ENCODE measurements at regions not wholly inside any gene's neighbourhood (a gene's known extent, or its start where the extent isn't known, plus 50 kb on each side); places are given as distances from the start of the nearest gene placed in this dataset.

- no peak for TF ChIP-seq JUND (IDR thresholded peaks at IDR 0.05; ENCODE audit: low read depth)
- in situ Hi-C loops (cut with HindIII; ENCODE audit: low pct_unique_long_range_greater_than_20kb, low sequenced_read_pairs): no loop called here
- no peak for DNase-seq (ENCODE audit: low read depth in 1 of 2, low spot score in 1 of 2)
Measured at GRCh38 chr15:67992411-67992810, 61.7 kb upstream of the PIAS1 start.

GRCh38 chr15:67992834-67993233, 61.3 kb upstream of the PIAS1 start:
- in situ Hi-C loops (cut with HindIII; ENCODE audit: low pct_unique_long_range_greater_than_20kb, low sequenced_read_pairs): no loop called here
- no peak for DNase-seq (ENCODE audit: low read depth in 1 of 2, low spot score in 1 of 2)
- no peak for TF ChIP-seq JUND (IDR thresholded peaks at IDR 0.05; ENCODE audit: low read depth)

- TF ChIP-seq JUND (IDR thresholded peaks at IDR 0.05; ENCODE audit: low read depth): no peak
- in situ Hi-C loops (cut with HindIII; ENCODE audit: low pct_unique_long_range_greater_than_20kb, low sequenced_read_pairs): no loop called here
- DNase-seq (ENCODE audit: low read depth in 1 of 2, low spot score in 1 of 2): no peak
Measured at GRCh38 chr15:67997996-67998395, 56.1 kb upstream of the PIAS1 start.

GRCh38 chr15:67998599-67999133, 55.4 kb upstream of the PIAS1 start:
- in situ Hi-C loops (cut with HindIII; ENCODE audit: low pct_unique_long_range_greater_than_20kb, low sequenced_read_pairs): no loop called here
- TF ChIP-seq JUND (IDR thresholded peaks at IDR 0.05; ENCODE audit: low read depth): no peak
- DNase-seq (ENCODE audit: low read depth in 1 of 2, low spot score in 1 of 2): peak in 1 of 2 experiments; percentile 58

- in situ Hi-C loops (cut with HindIII; ENCODE audit: low pct_unique_long_range_greater_than_20kb, low sequenced_read_pairs): no loop called here
- no peak for DNase-seq (ENCODE audit: low read depth in 1 of 2, low spot score in 1 of 2)
- TF ChIP-seq JUND (IDR thresholded peaks at IDR 0.05; ENCODE audit: low read depth): no peak
Measured at GRCh38 chr15:67999320-68000100, 54.6 kb upstream of the PIAS1 start.

- DNase-seq (ENCODE audit: low read depth in 1 of 2, low spot score in 1 of 2): no peak
- in situ Hi-C loops (cut with HindIII; ENCODE audit: low pct_unique_long_range_greater_than_20kb, low sequenced_read_pairs): no loop called here
Measured at GRCh38 chr15:68000754-68001153, 53.4 kb upstream of the PIAS1 start.

GRCh38 chr15:68001811-68002210, 52.3 kb upstream of the PIAS1 start:
- DNase-seq (ENCODE audit: low read depth in 1 of 2, low spot score in 1 of 2): no peak
- in situ Hi-C loops (cut with HindIII; ENCODE audit: low pct_unique_long_range_greater_than_20kb, low sequenced_read_pairs): no loop called here
- TF ChIP-seq JUND (IDR thresholded peaks at IDR 0.05; ENCODE audit: low read depth): no peak

More at GRCh38 chr15:68000754-68001153, 53.4 kb upstream of the PIAS1 start:
- TF ChIP-seq JUND (IDR thresholded peaks at IDR 0.05; ENCODE audit: low read depth): no peak

GRCh38 chr15:68003297-68003696, 50.8 kb upstream of the PIAS1 start:
- in situ Hi-C loops (cut with HindIII; ENCODE audit: low pct_unique_long_range_greater_than_20kb, low sequenced_read_pairs): no loop called here

More at GRCh38 chr15:68003297-68003696, 50.8 kb upstream of the PIAS1 start:
- no peak for DNase-seq (ENCODE audit: low read depth in 1 of 2, low spot score in 1 of 2)
- TF ChIP-seq JUND (IDR thresholded peaks at IDR 0.05; ENCODE audit: low read depth): no peak

Measured in T47D (cell line).